K562 (cell line): ENCODE measurements at regions not wholly inside any gene's neighbourhood (a gene's known extent, or its start where the extent isn't known, plus 50 kb on each side); places are given as distances from the start of the nearest gene placed in this dataset.

Source experiments
- ARID2 ChIP-seq: fragments of 450-650 bp; IDR thresholded peaks from 2 replicates; pipeline ENCODE4 v1.6.1; 2017; ENCODE audit warnings: antibody characterized with exemption, mild to moderate bottlenecking
- CBFB ChIP-seq: sonication (generic); formaldehyde crosslinking; IDR thresholded peaks from 2 replicates; pipeline ENCODE4 v1.4.0; 2020; ENCODE audit warnings: mild to moderate bottlenecking, missing genetic modification reagents
- CBX3 ChIP-seq, 2 experiments: IDR thresholded peaks; 1 replicate in 1 of 2; 2 replicates in 1 of 2; pipeline ENCODE4 v1.6.1; 2012; ENCODE audit warnings: inconsistent platforms in 2 of 2, low read length in 2 of 2, borderline replicate concordance in 1 of 2, control low read depth in 1 of 2
- FIP1L1 ChIP-seq: fragments of 200-400 bp; formaldehyde crosslinking; IDR thresholded peaks from 2 replicates; pipeline ENCODE4 v1.6.1; 2018; ENCODE audit warnings: mild to moderate bottlenecking, low read depth, low read length; ENCODE audit not compliant: poor library complexity, severe bottlenecking
- PHB ChIP-seq: fragments of 250-450 bp; sonication (Bioruptor Pico); IDR thresholded peaks from 2 replicates; pipeline ENCODE4 v1.5.0; 2021
- PTBP1 ChIP-seq: fragments of 200-400 bp; formaldehyde crosslinking; IDR thresholded peaks from 2 replicates; pipeline ENCODE4 v1.6.1; 2017; ENCODE audit warnings: low read depth, low read length
- SAFB ChIP-seq: fragments of 200-400 bp; formaldehyde crosslinking; IDR thresholded peaks from 2 replicates; pipeline ENCODE4 v1.6.1; 2017; ENCODE audit warnings: low read depth, low read length, borderline replicate concordance
- TEAD2 ChIP-seq: fragments of 450-650 bp; IDR thresholded peaks from 2 replicates; pipeline ENCODE4 v1.6.1; 2016; ENCODE audit warnings: missing genetic modification characterization, control low read depth, missing compliant biosample characterization
- TFAM ChIP-seq: fragments of 250-450 bp; sonication (Bioruptor Pico); conservative IDR thresholded peaks from 2 replicates; pipeline ENCODE4 v1.5.0; 2021; ENCODE audit warnings: mild to moderate bottlenecking, moderate library complexity
- ZNF174 ChIP-seq: fragments of 250-450 bp; sonication (Bioruptor Pico); IDR thresholded peaks from 2 replicates; pipeline ENCODE4 v1.4.0; 2020; ENCODE audit warnings: mild to moderate bottlenecking
- ZNF224 ChIP-seq: sonication (generic); formaldehyde crosslinking; IDR thresholded peaks from 2 replicates; pipeline ENCODE4 v1.8.0; 2022; ENCODE audit warnings: mild to moderate bottlenecking, missing genetic modification reagents
- ZNF830 ChIP-seq: fragments of 250-450 bp; sonication (Bioruptor Pico); IDR thresholded peaks from 2 replicates; pipeline ENCODE4 v1.5.0; 2021; ENCODE audit warnings: mild to moderate bottlenecking
- TF ChIP-seq, protein P1 (sequence below), 2 experiments: fragments of 450-650 bp; IDR thresholded peaks; 2 replicates each; pipeline ENCODE4 v1.6.1; 2016
- TF ChIP-seq, protein P2 (sequence below): fragments of 250-450 bp; sonication (Bioruptor Pico); IDR thresholded peaks from 2 replicates; pipeline ENCODE4 v1.4.0; 2020; ENCODE audit warnings: mild to moderate bottlenecking, moderate library complexity, borderline replicate concordance

DNA sequence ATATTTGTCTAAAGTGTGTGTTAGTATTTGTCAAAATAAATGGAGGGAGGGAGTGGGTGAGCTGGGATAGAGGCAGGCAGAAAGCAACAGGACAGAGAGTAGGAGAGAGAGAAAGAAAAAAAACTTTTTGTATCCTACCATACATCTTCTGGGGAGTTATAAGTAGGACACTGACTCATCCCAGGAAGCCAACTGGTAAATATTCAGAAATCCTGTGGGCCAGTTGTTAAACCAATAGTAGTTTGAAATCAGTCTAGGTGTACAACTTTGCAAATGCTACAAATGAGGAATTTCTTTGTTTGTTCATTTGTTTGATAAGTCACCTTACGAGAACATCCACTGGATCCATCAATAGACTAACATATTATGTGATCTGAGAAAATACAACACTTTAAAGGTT, 980.9 kb downstream of the GATA3 start (continued):
- TF ChIP-seq ZNF224 (CRISPR knock-in tag) (no peak), TFAM (no peak), SAFB (no peak), PTBP1 (no peak), CBX3 (IDR thresholded peaks at IDR 0.05; ENCODE audit: borderline replicate concordance in 1 of 2, low read length in 2 of 2) (no peak), CBFB (no peak), ZNF174 (CRISPR knock-in tag) (no peak), PHB (CRISPR knock-in tag) (no peak), ARID2 (no peak), TEAD2 (tag) (no peak), FIP1L1 (no peak), ZNF830 (no peak)
- TF ChIP-seq, protein P1, sequence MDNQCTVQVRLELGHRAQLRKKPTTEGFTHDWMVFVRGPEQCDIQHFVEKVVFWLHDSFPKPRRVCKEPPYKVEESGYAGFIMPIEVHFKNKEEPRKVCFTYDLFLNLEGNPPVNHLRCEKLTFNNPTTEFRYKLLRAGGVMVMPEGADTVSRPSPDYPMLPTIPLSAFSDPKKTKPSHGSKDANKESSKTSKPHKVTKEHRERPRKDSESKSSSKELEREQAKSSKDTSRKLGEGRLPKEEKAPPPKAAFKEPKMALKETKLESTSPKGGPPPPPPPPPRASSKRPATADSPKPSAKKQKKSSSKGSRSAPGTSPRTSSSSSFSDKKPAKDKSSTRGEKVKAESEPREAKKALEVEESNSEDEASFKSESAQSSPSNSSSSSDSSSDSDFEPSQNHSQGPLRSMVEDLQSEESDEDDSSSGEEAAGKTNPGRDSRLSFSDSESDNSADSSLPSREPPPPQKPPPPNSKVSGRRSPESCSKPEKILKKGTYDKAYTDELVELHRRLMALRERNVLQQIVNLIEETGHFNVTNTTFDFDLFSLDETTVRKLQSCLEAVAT (IDR thresholded peaks at IDR 0.05) = no peak
- TF ChIP-seq, protein P2, sequence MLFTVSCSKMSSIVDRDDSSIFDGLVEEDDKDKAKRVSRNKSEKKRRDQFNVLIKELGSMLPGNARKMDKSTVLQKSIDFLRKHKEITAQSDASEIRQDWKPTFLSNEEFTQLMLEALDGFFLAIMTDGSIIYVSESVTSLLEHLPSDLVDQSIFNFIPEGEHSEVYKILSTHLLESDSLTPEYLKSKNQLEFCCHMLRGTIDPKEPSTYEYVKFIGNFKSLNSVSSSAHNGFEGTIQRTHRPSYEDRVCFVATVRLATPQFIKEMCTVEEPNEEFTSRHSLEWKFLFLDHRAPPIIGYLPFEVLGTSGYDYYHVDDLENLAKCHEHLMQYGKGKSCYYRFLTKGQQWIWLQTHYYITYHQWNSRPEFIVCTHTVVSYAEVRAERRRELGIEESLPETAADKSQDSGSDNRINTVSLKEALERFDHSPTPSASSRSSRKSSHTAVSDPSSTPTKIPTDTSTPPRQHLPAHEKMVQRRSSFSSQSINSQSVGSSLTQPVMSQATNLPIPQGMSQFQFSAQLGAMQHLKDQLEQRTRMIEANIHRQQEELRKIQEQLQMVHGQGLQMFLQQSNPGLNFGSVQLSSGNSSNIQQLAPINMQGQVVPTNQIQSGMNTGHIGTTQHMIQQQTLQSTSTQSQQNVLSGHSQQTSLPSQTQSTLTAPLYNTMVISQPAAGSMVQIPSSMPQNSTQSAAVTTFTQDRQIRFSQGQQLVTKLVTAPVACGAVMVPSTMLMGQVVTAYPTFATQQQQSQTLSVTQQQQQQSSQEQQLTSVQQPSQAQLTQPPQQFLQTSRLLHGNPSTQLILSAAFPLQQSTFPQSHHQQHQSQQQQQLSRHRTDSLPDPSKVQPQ = no peak
